OCI-LY7 (cell line): ENCODE measurements at regions not wholly inside any gene's neighbourhood (a gene's known extent, or its start where the extent isn't known, plus 50 kb on each side); places are given as distances from the start of the nearest gene placed in this dataset.

ENCODE experiments used
- BruUV-seq: library from RNA; stranded (reverse); fragments of 400-500 nt; replicated peaks from 2 replicates; lab custom pipeline; 2021; lab: Mats Ljungman, UMichigan
- CTCF ChIA-PET: fragments of 300-600 bp; sonication (Branson Sonifier 250); formaldehyde crosslinking; loops from one replicate; lab custom pipeline; 2022; ENCODE audit warnings: antibody characterized with exemption; ENCODE audit not compliant: unreplicated experiment; lab: Charles Lee
- POLR2A ChIA-PET: fragments of 300-600 bp; sonication (Branson Sonifier 250); formaldehyde crosslinking; loops from one replicate; lab custom pipeline; 2022; ENCODE audit warnings: antibody characterized with exemption; lab: Charles Lee
- DNase-seq: peaks from one replicate; pipeline ENCODE4 v3.0.0-alpha.2; 2015; ENCODE audit warnings: low spot score
- H2AFZ ChIP-seq: fragments of 200-600 bp; sonication (generic), shearing (Covaris generic); 2 replicates; pipeline ENCODE4 v1.6.1; 2014; ENCODE audit warnings: mild to moderate bottlenecking, antibody characterized with exemption, low read length, moderate library complexity
- H3K27ac ChIP-seq: fragments of 200-600 bp; sonication (generic); 2 replicates; pipeline ENCODE4 v1.5.1; 2014; ENCODE audit warnings: mixed run types, low read depth, mild to moderate bottlenecking, moderate library complexity, low read length, inconsistent platforms; ENCODE audit not compliant: poor library complexity, severe bottlenecking
- H3K36me3 ChIP-seq: fragments of 200-600 bp; sonication (generic); 2 replicates; pipeline ENCODE4 v1.6.1; 2014; ENCODE audit warnings: mild to moderate bottlenecking, antibody characterized with exemption, low read length, moderate library complexity, mixed read lengths; ENCODE audit not compliant: insufficient read depth
- H3K4me1 ChIP-seq: fragments of 200-600 bp; sonication (generic); 2 replicates; pipeline ENCODE4 v1.5.1; 2014; ENCODE audit warnings: mild to moderate bottlenecking, low read length; ENCODE audit not compliant: insufficient read depth, poor library complexity, severe bottlenecking
- H3K4me2 ChIP-seq: fragments of 200-600 bp; sonication (generic); 2 replicates; pipeline ENCODE4 v1.6.1; 2014; ENCODE audit warnings: mild to moderate bottlenecking, low read length
- H3K4me3 ChIP-seq: fragments of 200-600 bp; sonication (generic); 2 replicates; pipeline ENCODE4 v1.5.1; 2014; ENCODE audit warnings: mild to moderate bottlenecking, low read depth, low read length; ENCODE audit not compliant: poor library complexity, severe bottlenecking
- H3K79me2 ChIP-seq: fragments of 200-600 bp; sonication (generic); 2 replicates; pipeline ENCODE4 v1.6.1; 2016; ENCODE audit warnings: low read depth, mild to moderate bottlenecking, low read length, moderate library complexity, mixed read lengths; ENCODE audit not compliant: insufficient read depth
- H3K9me2 ChIP-seq: fragments of 200-600 bp; sonication (generic); 2 replicates; pipeline ENCODE4 v1.6.1; 2016; ENCODE audit warnings: mild to moderate bottlenecking, low read length, mixed read lengths; ENCODE audit not compliant: insufficient read depth
- H3K9me3 ChIP-seq: fragments of 200-600 bp; sonication (generic); 2 replicates; pipeline ENCODE4 v1.6.1; 2014; ENCODE audit warnings: mild to moderate bottlenecking, mixed run types, low read length, mixed read lengths
- H4K20me1 ChIP-seq: fragments of 200-600 bp; sonication (generic); 2 replicates; pipeline ENCODE4 v1.6.1; 2014; ENCODE audit warnings: mild to moderate bottlenecking, antibody characterized with exemption, low read length, moderate library complexity, mixed read lengths; ENCODE audit not compliant: insufficient read depth
- CTCF ChIP-seq: fragments of 200-600 bp; sonication (generic); conservative IDR thresholded peaks from 2 replicates; pipeline ENCODE4 v1.5.1; 2014; ENCODE audit warnings: mild to moderate bottlenecking, antibody characterized with exemption, low read length, moderate library complexity, mixed read lengths
- EZH2phosphoT487 ChIP-seq: fragments of 200-600 bp; sonication (generic); IDR thresholded peaks from 2 replicates; pipeline ENCODE4 v1.6.1; 2018; ENCODE audit warnings: low read depth, borderline replicate concordance, mild to moderate bottlenecking, mixed run types, antibody characterized with exemption, low read length, moderate library complexity, mixed read lengths
- intact Hi-C: fragments of 100-400 bp; cut with micrococcal nuclease; formaldehyde crosslinking; loops from one replicate; pipeline ENCODE4 v1.10.0; 2022; ENCODE audit not compliant: unreplicated experiment

DNA sequence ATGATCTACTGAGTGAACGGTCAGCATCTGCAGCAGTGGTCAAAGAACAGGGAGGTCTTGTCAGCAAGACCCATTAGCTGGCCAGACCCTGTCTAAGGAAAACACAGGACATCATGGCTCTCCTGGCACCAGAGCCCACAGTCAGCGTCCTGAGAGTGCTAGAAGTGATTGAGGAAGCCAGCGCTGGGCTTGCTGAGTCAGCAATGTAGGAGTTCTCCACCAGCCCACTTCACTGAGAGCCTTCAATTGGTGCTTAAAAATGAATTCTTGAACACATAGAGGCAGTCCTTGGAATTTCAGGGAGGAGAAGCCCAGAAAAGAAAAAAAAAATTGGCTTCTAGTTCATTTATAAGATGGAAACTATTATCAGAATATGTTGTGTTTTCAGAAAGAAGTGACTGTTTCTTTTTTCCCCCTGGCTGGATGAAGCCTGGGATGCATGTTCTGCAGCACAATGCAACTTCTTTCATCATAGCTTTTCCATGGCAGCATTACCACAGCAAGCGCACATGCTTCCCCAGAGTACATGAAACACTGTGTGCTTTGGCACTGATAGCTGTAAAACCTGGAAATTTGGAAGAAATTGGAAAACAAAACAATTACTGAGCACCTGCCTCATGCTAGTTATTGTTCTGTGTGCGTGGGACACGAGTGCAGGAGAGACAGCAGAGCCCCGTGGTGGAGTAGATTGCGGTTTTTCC lies 899.9 kb downstream of the C6orf118 start:
- H3K4me2 ChIP-seq = no peak overlapping the region
- H3K4me1 ChIP-seq = no peaks in the 10 kb centered on the region
- H3K9me2 ChIP-seq = no peaks in the 10 kb centered on the region
- no peak overlapping the region for H2AFZ ChIP-seq
- H3K9me3 ChIP-seq = no peaks in the 10 kb centered on the region
- no peaks in the 10 kb centered on the region for H4K20me1 ChIP-seq
- BruUV-seq = no TSS peak
- POLR2A ChIA-PET = no interaction called here
- TF ChIP-seq EZH2phosphoT487 = no peak
- TF ChIP-seq CTCF = no peak
- H3K79me2 ChIP-seq = no peaks in the 10 kb centered on the region
- no peaks in the 10 kb centered on the region for H3K36me3 ChIP-seq
- no peak for DNase-seq
- H3K27ac ChIP-seq = no peak overlapping the region
- intact Hi-C loops = no loop called here
- H3K4me3 ChIP-seq = no peak overlapping the region
- CTCF ChIA-PET = no interaction called here

DNA sequence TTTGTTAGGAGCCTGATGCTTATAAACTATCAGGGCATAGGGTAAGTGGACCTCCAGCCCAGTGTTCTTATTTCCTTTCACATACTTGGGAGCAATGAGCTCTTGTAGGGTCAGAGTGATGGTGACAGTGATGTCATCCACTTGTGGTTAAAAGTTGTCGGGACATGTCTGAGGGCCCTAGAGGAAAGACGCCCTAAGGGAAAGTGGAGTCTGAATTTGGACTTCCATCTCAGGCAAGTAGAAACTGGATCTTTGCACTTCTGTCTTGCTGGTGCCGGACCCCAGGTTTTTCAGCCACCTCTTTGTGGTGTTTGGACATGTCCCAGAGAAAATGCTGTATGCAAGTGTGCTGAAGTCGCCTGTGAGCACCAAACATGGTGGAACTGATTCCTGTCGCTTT lies 900.5 kb downstream of the C6orf118 start:
- Histone ChIP-seq H3K27ac (no peak overlapping the region), H3K4me1 (no peaks in the 10 kb centered on the region), H3K9me2 (no peaks in the 10 kb centered on the region), H3K9me3 (no peaks in the 10 kb centered on the region), H3K4me2 (no peak overlapping the region), H2AFZ (no peak overlapping the region), H3K36me3 (no peaks in the 10 kb centered on the region), H3K4me3 (no peak overlapping the region), H3K79me2 (no peaks in the 10 kb centered on the region), H4K20me1 (no peaks in the 10 kb centered on the region)
- intact Hi-C loops = no loop called here
- no peak for TF ChIP-seq CTCF
- no peak for DNase-seq
- ChIA-PET POLR2A (interaction anchor here (1.3 kb wide), 1 partner anchor 15 kb away, joined by 3 read pairs; no protein-coding TSS in a partner anchor), CTCF (no interaction called here)
- no TSS peak for BruUV-seq

- BruUV-seq = no TSS peak
- intact Hi-C loops = no loop called here
- Histone ChIP-seq H3K4me1 (no peaks in the 10 kb centered on the region), H3K4me2 (no peak overlapping the region), H3K27ac (no peak overlapping the region), H4K20me1 (no peaks in the 10 kb centered on the region), H2AFZ (no peak overlapping the region), H3K79me2 (no peaks in the 10 kb centered on the region), H3K9me2 (no peaks in the 10 kb centered on the region), H3K36me3 (no peaks in the 10 kb centered on the region), H3K9me3 (no peaks in the 10 kb centered on the region), H3K4me3 (no peak overlapping the region)
- ChIA-PET POLR2A (no interaction called here), CTCF (no interaction called here)
- no peak for DNase-seq
- no peak for TF ChIP-seq EZH2phosphoT487
- no peak for TF ChIP-seq CTCF
Measured at GRCh38 chr6:164404812-164405488, 904.5 kb downstream of the C6orf118 start.
